Ascending aorta (tissue), 2 donors: ENCODE measurements at regions not wholly inside any gene's neighbourhood (a gene's known extent, or its start where the extent isn't known, plus 50 kb on each side); places are given as distances from the start of the nearest gene placed in this dataset.
"Not testable (repeated sequence)": the region's sequence is repeated elsewhere in the genome, so short reads cannot be mapped to it uniquely, and the experiment has no call there.

ENCODE experiments used
- DNase-seq, 2 donors: peaks; one replicate each; pipeline ENCODE4 v3.0.0-alpha.2; 2019; ENCODE audit warnings: low spot score in 2 of 2
- H3K27ac ChIP-seq, 2 donors: fragments of 200-600 bp; sonication (generic); one replicate each; pipeline ENCODE4 v1.5.1; 2016 to 2017; ENCODE audit warnings: mild to moderate bottlenecking in 1 of 2
- H3K27me3 ChIP-seq: fragments of 200-600 bp; sonication (generic); one replicate; pipeline ENCODE4 v1.5.1; 2017
- H3K36me3 ChIP-seq, 2 donors: fragments of 200-600 bp; sonication (generic); one replicate each; pipeline ENCODE4 v1.5.1; 2016
- H3K4me1 ChIP-seq, 2 donors: fragments of 200-600 bp; sonication (generic); one replicate each; pipeline ENCODE4 v1.5.1; 2016 to 2017; ENCODE audit warnings: mild to moderate bottlenecking in 1 of 2
- H3K4me3 ChIP-seq, 2 donors: fragments of 200-600 bp; sonication (generic); one replicate each; pipeline ENCODE4 v1.5.1; 2016 to 2017; ENCODE audit warnings: mild to moderate bottlenecking in 1 of 2
- H3K9me3 ChIP-seq, 2 donors: fragments of 200-600 bp; sonication (generic); one replicate each; pipeline ENCODE4 v1.5.1; 2016
- intact Hi-C: fragments of 100-400 bp; cut with DNase I; formaldehyde crosslinking; loops from one replicate; pipeline ENCODE4 v1.15.1; 2023
- TF ChIP-seq, protein P1 (sequence below), 3 experiments: fragments of 200-600 bp in 2 of 3; fragments of 450-650 bp in 1 of 3; sonication (generic) in 2 of 3; IDR thresholded peaks; one replicate each; pipeline ENCODE4 v1.5.1; 2016 to 2019; ENCODE audit warnings: antibody characterized with exemption in 3 of 3, mild to moderate bottlenecking in 1 of 3, moderate library complexity in 1 of 3

DNA sequence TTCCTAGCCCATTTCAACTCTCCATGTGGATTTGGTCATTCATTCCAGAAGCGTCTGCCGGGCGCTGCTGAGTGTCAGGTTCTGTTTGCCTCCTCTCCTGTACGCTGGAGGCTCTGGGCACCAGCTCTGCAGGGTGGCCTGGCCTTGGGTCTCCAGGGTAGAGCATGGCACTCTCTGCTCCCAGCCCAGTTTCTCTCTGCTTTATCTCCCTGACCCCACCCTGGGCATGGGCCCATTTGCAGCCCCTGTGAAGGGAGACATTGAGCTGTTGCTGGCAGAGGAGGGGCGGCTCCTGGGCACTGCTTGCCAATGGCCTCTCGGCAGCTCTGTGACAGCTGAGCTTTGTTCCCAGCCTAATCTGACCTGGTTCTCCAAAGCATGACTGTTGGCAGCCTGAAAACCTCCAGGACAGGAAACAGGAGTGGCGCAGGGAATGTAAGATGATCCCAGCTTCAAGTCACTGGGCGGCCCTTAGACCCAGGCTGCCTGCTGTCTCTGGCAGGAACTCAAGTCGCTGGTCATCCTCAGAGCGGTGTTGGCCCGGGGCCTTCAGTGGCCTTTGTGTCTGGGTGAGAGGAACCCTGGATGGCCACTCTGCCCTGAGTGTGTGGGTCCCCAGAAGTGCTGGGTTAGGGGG lies 146.8 kb downstream of the SEC14L1 start:
- TF ChIP-seq, protein P1, sequence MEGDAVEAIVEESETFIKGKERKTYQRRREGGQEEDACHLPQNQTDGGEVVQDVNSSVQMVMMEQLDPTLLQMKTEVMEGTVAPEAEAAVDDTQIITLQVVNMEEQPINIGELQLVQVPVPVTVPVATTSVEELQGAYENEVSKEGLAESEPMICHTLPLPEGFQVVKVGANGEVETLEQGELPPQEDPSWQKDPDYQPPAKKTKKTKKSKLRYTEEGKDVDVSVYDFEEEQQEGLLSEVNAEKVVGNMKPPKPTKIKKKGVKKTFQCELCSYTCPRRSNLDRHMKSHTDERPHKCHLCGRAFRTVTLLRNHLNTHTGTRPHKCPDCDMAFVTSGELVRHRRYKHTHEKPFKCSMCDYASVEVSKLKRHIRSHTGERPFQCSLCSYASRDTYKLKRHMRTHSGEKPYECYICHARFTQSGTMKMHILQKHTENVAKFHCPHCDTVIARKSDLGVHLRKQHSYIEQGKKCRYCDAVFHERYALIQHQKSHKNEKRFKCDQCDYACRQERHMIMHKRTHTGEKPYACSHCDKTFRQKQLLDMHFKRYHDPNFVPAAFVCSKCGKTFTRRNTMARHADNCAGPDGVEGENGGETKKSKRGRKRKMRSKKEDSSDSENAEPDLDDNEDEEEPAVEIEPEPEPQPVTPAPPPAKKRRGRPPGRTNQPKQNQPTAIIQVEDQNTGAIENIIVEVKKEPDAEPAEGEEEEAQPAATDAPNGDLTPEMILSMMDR (IDR thresholded peaks at IDR 0.05), result no peak
- peak overlapping the region; percentile 44 to 70 for H3K27ac ChIP-seq
- H3K9me3 ChIP-seq, result no peaks in the 10 kb centered on the region
- H3K36me3 ChIP-seq, result no peaks in the 10 kb centered on the region
- H3K4me1 ChIP-seq, result peaks cover 0 to 16% of the 10 kb centered on the region in 2 donors
- H3K27me3 ChIP-seq, result no peaks in the 10 kb centered on the region
- H3K4me3 ChIP-seq, result no peak overlapping the region
- intact Hi-C loops, result loop anchor here (2.0 kb wide), 1 partner anchor 31 kb away; a partner anchor contains a TSS
- no peak for DNase-seq

DNA sequence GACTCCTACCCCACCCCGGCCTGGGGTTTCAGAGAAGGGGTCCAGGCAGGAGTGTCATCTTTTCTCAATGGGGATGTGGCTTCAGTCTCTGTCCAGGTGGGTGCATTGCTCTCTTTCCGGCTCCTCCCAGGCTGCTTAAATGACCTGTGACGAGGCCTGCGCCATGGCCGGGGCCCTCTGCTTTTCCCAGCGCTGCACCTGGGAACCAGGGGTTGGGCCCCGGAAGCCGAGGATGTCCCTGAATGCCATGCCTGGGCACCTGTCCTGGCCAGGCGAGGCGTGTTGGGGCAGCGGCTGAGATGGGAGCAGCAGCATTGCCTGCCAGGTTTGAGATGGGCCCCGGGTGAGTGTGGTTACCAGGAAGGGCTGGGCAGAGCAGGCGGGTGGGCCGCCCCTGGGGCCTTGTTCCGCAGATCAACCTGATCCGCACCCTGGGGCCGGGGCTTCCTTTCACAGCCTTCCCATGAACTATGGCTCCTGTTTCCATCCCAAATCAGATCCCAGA lies 147.4 kb downstream of the SEC14L1 start:
- DNase-seq, result no peak
- no peaks in the 10 kb centered on the region for H3K27me3 ChIP-seq
- intact Hi-C loops, result no loop called here
- no peaks in the 10 kb centered on the region for H3K9me3 ChIP-seq
- H3K27ac ChIP-seq, result peak overlapping the region in 1 of 2 donors; percentile 70
- H3K4me3 ChIP-seq, result no peak overlapping the region
- peaks cover 0 to 16% of the 10 kb centered on the region in 2 donors for H3K4me1 ChIP-seq
- H3K36me3 ChIP-seq, result no peaks in the 10 kb centered on the region
- TF ChIP-seq, protein P1 (IDR thresholded peaks at IDR 0.05), result no peak

DNA sequence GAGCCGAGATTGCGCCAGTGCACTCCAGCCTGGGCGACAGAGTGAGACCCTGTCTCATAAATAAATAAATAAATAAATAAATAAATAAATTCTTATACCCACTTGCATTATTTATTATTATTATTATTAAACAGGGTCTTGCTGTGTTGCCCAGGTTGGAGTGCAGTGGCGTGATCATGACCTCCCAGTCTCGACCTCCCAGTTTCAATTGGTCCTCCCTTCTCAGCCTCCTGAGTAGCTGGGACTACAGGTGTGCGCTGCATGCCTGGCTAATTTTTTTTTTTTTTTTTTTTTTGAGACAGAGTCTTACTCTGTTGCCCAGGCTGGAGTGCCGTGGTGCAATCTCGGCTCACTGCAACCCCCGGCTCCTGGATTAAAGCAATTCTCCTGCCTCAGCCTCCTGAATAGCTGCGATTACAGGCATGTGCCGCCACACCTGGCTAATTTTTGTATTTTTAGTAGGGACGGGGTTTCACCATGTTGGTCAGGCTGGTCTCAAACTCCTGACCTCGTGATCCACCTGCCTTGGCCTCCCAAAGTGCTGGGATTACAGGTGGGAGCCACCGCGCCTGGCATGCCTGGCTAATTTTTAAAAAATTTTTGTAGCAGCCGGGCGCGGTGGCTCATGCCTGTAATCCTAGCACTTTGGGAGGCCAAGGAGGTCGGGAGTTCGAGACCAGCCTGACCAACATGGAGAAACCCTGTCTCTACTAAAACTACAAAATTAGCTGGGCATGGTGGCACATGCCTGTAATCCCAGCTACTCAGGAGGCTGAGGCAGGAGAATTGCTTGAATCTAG lies 150.2 kb downstream of the SEC14L1 start:
- H3K27ac ChIP-seq, DNase-seq, H3K27me3 ChIP-seq, H3K9me3 ChIP-seq, H3K4me3 ChIP-seq, H3K36me3 ChIP-seq, intact Hi-C loops: not testable (repeated sequence)
- peaks cover 0 to 16% of the 10 kb centered on the region in 2 donors for H3K4me1 ChIP-seq

DNA sequence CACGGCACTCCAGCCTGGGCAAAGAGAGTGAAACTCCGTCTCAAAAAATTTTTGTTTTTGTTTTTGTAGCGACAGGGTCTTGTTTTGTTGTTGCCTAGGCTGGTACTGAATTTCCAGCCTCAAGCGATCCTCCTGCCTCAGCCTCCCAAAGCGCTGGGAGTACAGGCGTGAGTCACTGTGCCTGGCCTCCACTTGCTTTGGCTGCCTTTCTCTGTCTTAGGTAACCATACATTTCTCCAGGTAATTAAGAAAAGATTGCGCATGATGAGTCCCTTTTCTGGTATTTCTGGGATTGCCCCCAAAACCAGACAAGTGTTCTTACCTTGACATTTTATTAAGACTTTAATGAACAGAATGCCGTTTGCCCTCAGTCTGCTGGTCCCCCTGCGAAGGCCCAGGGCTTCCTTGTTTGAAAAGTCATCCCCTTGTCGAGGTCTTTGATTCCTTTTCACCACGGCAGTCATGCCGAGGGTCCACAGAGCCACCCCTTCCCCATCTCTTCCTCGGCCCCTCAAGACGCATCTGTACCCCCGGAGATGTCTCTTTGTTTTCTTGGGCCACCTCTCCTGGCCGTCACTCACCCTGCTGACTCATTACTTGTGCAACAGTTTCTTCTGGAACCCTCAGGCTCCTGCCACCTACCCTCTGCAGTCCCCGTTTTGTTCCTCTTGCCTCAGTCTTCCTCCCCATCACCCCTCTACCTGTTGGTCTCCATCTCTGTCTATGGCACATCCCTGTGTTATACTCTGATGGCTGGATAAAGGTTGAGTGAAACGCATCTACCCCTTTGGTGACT lies 151.0 kb downstream of the SEC14L1 start:
- intact Hi-C loops, result no loop called here
- Histone ChIP-seq H3K4me1 (peaks cover 0 to 14% of the 10 kb centered on the region in 2 donors), H3K36me3 (no peaks in the 10 kb centered on the region), H3K9me3 (no peaks in the 10 kb centered on the region), H3K4me3 (no peak overlapping the region), H3K27me3 (no peaks in the 10 kb centered on the region), H3K27ac (no peak overlapping the region)
- TF ChIP-seq, protein P1 (IDR thresholded peaks at IDR 0.05), result no peak
- DNase-seq, result no peak

DNA sequence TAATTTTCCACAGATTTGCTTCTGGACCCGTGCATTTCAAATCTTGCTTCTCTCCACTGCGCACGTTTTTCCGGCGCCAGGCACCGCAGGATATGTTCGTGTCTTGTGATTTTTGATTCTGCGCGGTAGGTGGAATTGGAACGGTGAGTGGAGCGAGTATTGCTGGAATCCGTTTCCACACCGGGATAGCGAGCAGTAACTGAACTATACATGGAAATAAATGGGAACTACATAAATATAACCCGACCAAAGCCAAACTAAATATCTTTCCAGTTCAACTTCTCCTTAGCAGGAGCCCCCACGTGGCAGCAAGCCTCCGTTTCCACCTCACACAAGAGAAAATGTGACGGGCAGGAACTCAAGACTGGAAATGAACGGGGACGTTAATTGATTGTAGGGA lies 154.0 kb downstream of the SEC14L1 start:
- intact Hi-C loops, result no loop called here
- Histone ChIP-seq H3K4me3 (no peak overlapping the region), H3K9me3 (no peaks in the 10 kb centered on the region), H3K27ac (no peak overlapping the region), H3K36me3 (no peaks in the 10 kb centered on the region), H3K27me3 (no peaks in the 10 kb centered on the region), H3K4me1 (no peaks in the 10 kb centered on the region)
- DNase-seq, result no peak
- TF ChIP-seq, protein P1 (IDR thresholded peaks at IDR 0.05), result no peak
